ENCODE measurements at regions not wholly inside any gene's neighbourhood (a gene's known extent, or its start where the extent isn't known, plus 50 kb on each side); places are given as distances from the start of the nearest gene placed in this dataset.
A peak's percentile ranks its signal among the peaks of the same experiment; 100 is the strongest.

- TF ChIP-seq REST (IDR thresholded peaks at IDR 0.05; ENCODE audit: low read depth, low read length) = no peak
- TF ChIP-seq NRF1 (IDR thresholded peaks at IDR 0.05; ENCODE audit: low read depth, low read length) = no peak
- TF ChIP-seq SIN3A (IDR thresholded peaks at IDR 0.05; ENCODE audit: borderline replicate concordance, low read depth, low read length) = no peak
- TF ChIP-seq MEF2A (IDR thresholded peaks at IDR 0.05; ENCODE audit: borderline replicate concordance, low read depth) = no peak
- no peak for TF ChIP-seq IRF3 (IDR thresholded peaks at IDR 0.05; ENCODE audit: low read depth, low read length)
- TF ChIP-seq FOXM1 (IDR thresholded peaks at IDR 0.05; ENCODE audit: low read depth) = no peak
Measured at GRCh38 chr6:84498905-84499304, 265.5 kb downstream of the TBX18 start (continued).

GRCh38 chr6:84492241-84493165 lies 265.1 kb upstream of the CEP162 start:
- no peak for DNase-seq
- Histone ChIP-seq H3K4me1 (ENCODE audit: control insufficient read depth in 1 of 2, insufficient read depth in 2 of 2, low read depth in 1 of 2, low read length in 1 of 2) (peaks cover 0 to 12% of the 10 kb centered on the region in 2 experiments; a peak in 1 of 4 replicates), H4K20me1 (ENCODE audit: insufficient read depth) (no peaks in the 10 kb centered on the region), H3K4me2 (no peak overlapping the region), H3K9me2 (no peaks in the 10 kb centered on the region), H3K79me2 (ENCODE audit: insufficient read depth) (no peaks in the 10 kb centered on the region), H3K27ac (ENCODE audit: low read depth in 2 of 2, low read length in 1 of 2) (peak overlapping the region in 1 of 2 experiments; percentile 24; a peak in 1 of 4 replicates), H3F3A (replicated peaks; ENCODE audit: insufficient read depth) (no peaks in the 10 kb centered on the region), H3K4me3 (ENCODE audit: low read depth in 2 of 2, low read length in 1 of 2) (no peak overlapping the region), H3K9ac (no peak overlapping the region), H2AFZ (ENCODE audit: low read depth) (peak overlapping the region; percentile 60; the same call in 1 of the 2 replicates), H3K27me3 (ENCODE audit: insufficient read depth) (no peaks in the 10 kb centered on the region), H3K36me3 (replicated peaks in 1 of 2; ENCODE audit: control insufficient read depth in 1 of 2, insufficient read depth in 2 of 2, low read length in 1 of 2) (no peaks in the 10 kb centered on the region), H3K9me3 (no peaks in the 10 kb centered on the region)
- ChIA-PET CTCF (interaction anchor here (1.4 kb wide), 1 partner anchor 21 kb away, joined by 4 read pairs; no protein-coding TSS in a partner anchor), POLR2A (no interaction called here)
- WGBS (ENCODE audit: low lambda C conversion rate) = 78% methylated on average over 13 of the region's 13 CpGs
- no peak for TF ChIP-seq RFX5 (IDR thresholded peaks at IDR 0.05; ENCODE audit: low read length)
- TF ChIP-seq MAX (IDR thresholded peaks at IDR 0.05; ENCODE audit: low read depth) = no peak
- TF ChIP-seq POLR2AphosphoS5 (IDR thresholded peaks at IDR 0.05; ENCODE audit: low read depth, low read length) = no peak
- no peak for TF ChIP-seq GABPA (IDR thresholded peaks at IDR 0.05; ENCODE audit: low read depth)
- TF ChIP-seq EZH2phosphoT487 (IDR thresholded peaks at IDR 0.05; ENCODE audit: borderline replicate concordance, low read depth) = no peak
- no peak for TF ChIP-seq TAF1 (IDR thresholded peaks at IDR 0.05; ENCODE audit: borderline replicate concordance, low read depth, low read length)
- TF ChIP-seq YY1 (IDR thresholded peaks at IDR 0.05; ENCODE audit: low read depth) = no peak
- TF ChIP-seq MXI1 (IDR thresholded peaks at IDR 0.05; ENCODE audit: low read depth, low read length) = no peak
